ENCODE measurements at regions not wholly inside any gene's neighbourhood (a gene's known extent, or its start where the extent isn't known, plus 50 kb on each side); places are given as distances from the start of the nearest gene placed in this dataset.

DNA sequence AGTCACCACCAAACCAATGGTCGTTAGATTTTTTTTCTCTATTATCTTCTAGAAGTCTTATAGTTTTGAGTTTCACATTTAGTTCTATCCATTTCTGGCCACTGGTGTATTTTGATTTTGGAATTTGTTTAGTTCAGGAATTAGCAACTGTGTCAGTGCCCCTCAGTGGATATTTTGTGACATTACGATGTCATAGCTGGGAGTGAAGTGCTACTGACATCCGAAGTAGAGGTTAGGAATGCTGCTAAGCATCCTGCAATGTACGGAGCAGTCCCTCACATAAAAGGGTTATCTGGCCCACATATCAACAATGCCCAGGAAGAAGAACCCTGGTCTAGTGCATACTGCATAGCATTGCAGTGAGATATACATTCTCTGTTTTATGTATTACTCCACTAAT lies 157.4 kb upstream of the RGPD4 start:
- Histone ChIP-seq H3K9me3 (ENCODE audit: low read depth, low read length) (no peaks in the 10 kb centered on the region), H3K36me3 (ENCODE audit: insufficient read depth, low read length) (no peaks in the 10 kb centered on the region), H3K9ac (ENCODE audit: insufficient read length) (no peak overlapping the region), H3K27ac (no peak overlapping the region), H3K4me3 (no peak overlapping the region)
- no peak for DNase-seq (ENCODE audit: low read depth, low spot score)
- TF ChIP-seq POLR2AphosphoS5 (IDR thresholded peaks at IDR 0.05; ENCODE audit: borderline replicate concordance, low read depth, low read length) = no peak
- no peak for TF ChIP-seq FOXP2 (optimal IDR thresholded peaks at IDR 0.05; ENCODE audit: control extremely low read depth, extremely low read length, insufficient read depth)
- TF ChIP-seq EZH2 (IDR thresholded peaks at IDR 0.05) = no peak

DNA sequence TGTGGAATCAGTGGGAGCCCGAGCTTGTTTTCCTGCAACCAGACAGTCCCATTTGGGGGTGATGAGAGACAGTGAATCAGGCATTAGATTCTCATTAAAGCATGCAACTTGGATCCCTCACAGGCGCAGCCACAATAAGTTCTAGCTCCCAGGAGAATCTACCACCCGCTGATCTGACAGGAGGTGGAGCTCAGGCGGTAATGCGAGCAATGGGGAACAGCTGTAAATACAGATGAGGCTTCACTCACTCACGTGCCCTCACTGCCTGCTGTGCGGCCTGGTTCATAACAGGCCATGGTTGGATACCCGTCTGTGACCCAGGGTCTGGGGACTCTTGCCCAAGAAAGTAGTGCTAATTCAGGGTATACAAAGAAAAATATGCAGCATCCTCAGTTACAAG lies 144.8 kb upstream of the RGPD4 start:
- Histone ChIP-seq H3K4me3 (no peak overlapping the region), H3K9ac (ENCODE audit: insufficient read length) (no peak overlapping the region), H3K36me3 (ENCODE audit: insufficient read depth, low read length) (no peaks in the 10 kb centered on the region), H3K9me3 (ENCODE audit: low read depth, low read length) (no peaks in the 10 kb centered on the region), H3K27ac (no peak overlapping the region)
- no peak for DNase-seq (ENCODE audit: low read depth, low spot score)
- TF ChIP-seq EZH2 (IDR thresholded peaks at IDR 0.05) = no peak
- TF ChIP-seq FOXP2 (optimal IDR thresholded peaks at IDR 0.05; ENCODE audit: control extremely low read depth, extremely low read length, insufficient read depth) = no peak
- no peak for TF ChIP-seq POLR2AphosphoS5 (IDR thresholded peaks at IDR 0.05; ENCODE audit: borderline replicate concordance, low read depth, low read length)

- H3K9me3 ChIP-seq (ENCODE audit: low read depth, low read length) = no peaks in the 10 kb centered on the region
- TF ChIP-seq POLR2AphosphoS5 (IDR thresholded peaks at IDR 0.05; ENCODE audit: borderline replicate concordance, low read depth, low read length) (no peak), EZH2 (IDR thresholded peaks at IDR 0.05) (no peak), FOXP2 (optimal IDR thresholded peaks at IDR 0.05; ENCODE audit: control extremely low read depth, extremely low read length, insufficient read depth) (no peak)
- no peak overlapping the region for H3K9ac ChIP-seq (ENCODE audit: insufficient read length)
- no peak overlapping the region for H3K27ac ChIP-seq
- H3K4me3 ChIP-seq = no peak overlapping the region
- no peaks in the 10 kb centered on the region for H3K36me3 ChIP-seq (ENCODE audit: insufficient read depth, low read length)
- no peak for DNase-seq (ENCODE audit: low read depth, low spot score)
These were observed 142.3 kb upstream of the RGPD4 start for GRCh38 chr2:107684421-107684820.

GRCh38 chr2:107685421-107685986 lies 141.2 kb upstream of the RGPD4 start:
- TF ChIP-seq FOXP2 (optimal IDR thresholded peaks at IDR 0.05; ENCODE audit: control extremely low read depth, extremely low read length, insufficient read depth) (no peak), POLR2AphosphoS5 (IDR thresholded peaks at IDR 0.05; ENCODE audit: borderline replicate concordance, low read depth, low read length) (no peak), EZH2 (IDR thresholded peaks at IDR 0.05) (no peak)
- Histone ChIP-seq H3K36me3 (ENCODE audit: insufficient read depth, low read length) (no peaks in the 10 kb centered on the region), H3K27ac (no peak overlapping the region), H3K9me3 (ENCODE audit: low read depth, low read length) (no peaks in the 10 kb centered on the region), H3K9ac (ENCODE audit: insufficient read length) (no peak overlapping the region), H3K4me3 (no peak overlapping the region)
- DNase-seq (ENCODE audit: low read depth, low spot score) = no peak

GRCh38 chr2:107687073-107687472 lies 139.6 kb upstream of the RGPD4 start:
- Histone ChIP-seq H3K27ac (no peak overlapping the region), H3K9me3 (ENCODE audit: low read depth, low read length) (no peaks in the 10 kb centered on the region), H3K36me3 (ENCODE audit: insufficient read depth, low read length) (no peaks in the 10 kb centered on the region), H3K9ac (ENCODE audit: insufficient read length) (no peak overlapping the region), H3K4me3 (no peak overlapping the region)
- no peak for TF ChIP-seq POLR2AphosphoS5 (IDR thresholded peaks at IDR 0.05; ENCODE audit: borderline replicate concordance, low read depth, low read length)
- TF ChIP-seq FOXP2 (optimal IDR thresholded peaks at IDR 0.05; ENCODE audit: control extremely low read depth, extremely low read length, insufficient read depth) = no peak
- no peak for TF ChIP-seq EZH2 (IDR thresholded peaks at IDR 0.05)
- DNase-seq (ENCODE audit: low read depth, low spot score) = no peak

DNA sequence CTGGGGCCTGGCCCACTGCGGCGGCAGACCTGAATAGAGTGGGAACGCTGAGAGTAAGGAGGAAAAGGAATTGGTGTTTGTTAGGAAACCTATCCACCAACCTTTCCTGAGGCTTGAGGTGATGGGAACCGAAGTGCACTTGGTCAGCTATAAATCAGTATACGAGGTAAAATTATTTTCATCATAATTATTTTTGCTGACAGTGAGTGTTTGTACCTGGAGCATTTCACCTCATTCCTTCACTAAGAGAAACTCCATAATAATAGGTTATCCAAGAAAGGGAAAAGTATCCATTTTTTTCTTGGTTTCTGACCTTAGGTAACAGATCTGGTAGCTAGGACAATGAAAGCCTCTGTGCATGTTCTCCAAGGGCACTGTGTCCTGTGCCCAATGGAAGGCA lies 138.6 kb upstream of the RGPD4 start:
- TF ChIP-seq POLR2AphosphoS5 (IDR thresholded peaks at IDR 0.05; ENCODE audit: borderline replicate concordance, low read depth, low read length) (no peak), EZH2 (IDR thresholded peaks at IDR 0.05) (no peak), FOXP2 (optimal IDR thresholded peaks at IDR 0.05; ENCODE audit: control extremely low read depth, extremely low read length, insufficient read depth) (no peak)
- no peak for DNase-seq (ENCODE audit: low read depth, low spot score)
- Histone ChIP-seq H3K36me3 (ENCODE audit: insufficient read depth, low read length) (no peaks in the 10 kb centered on the region), H3K27ac (no peak overlapping the region), H3K9me3 (ENCODE audit: low read depth, low read length) (no peaks in the 10 kb centered on the region), H3K9ac (ENCODE audit: insufficient read length) (no peak overlapping the region), H3K4me3 (no peak overlapping the region)

DNA sequence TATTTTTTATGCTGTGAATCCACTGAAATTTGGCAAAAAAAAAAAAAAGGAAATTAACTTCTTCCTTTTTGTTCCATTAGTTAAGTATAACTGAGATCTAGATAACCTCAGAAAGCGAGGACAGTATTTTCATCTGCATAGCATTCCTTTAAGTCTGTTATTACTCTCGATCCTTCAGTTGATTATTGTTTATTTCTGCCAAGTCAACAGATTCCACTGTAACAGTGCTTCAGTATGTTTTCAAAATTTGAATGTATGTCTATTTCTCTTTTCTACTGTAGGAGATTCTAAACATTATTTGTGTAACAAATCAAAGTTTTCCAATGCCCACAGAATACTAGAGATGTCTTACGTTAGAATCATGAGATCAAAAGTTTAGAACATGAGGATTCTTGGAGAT lies 133.1 kb upstream of the RGPD4 start:
- no peak overlapping the region for H3K27ac ChIP-seq
- no peaks in the 10 kb centered on the region for H3K9me3 ChIP-seq (ENCODE audit: low read depth, low read length)
- DNase-seq (ENCODE audit: low read depth, low spot score) = no peak
- TF ChIP-seq EZH2 (IDR thresholded peaks at IDR 0.05) (no peak), POLR2AphosphoS5 (IDR thresholded peaks at IDR 0.05; ENCODE audit: borderline replicate concordance, low read depth, low read length) (no peak), FOXP2 (optimal IDR thresholded peaks at IDR 0.05; ENCODE audit: control extremely low read depth, extremely low read length, insufficient read depth) (no peak)
- H3K4me3 ChIP-seq = no peak overlapping the region
- H3K36me3 ChIP-seq (ENCODE audit: insufficient read depth, low read length) = no peaks in the 10 kb centered on the region
- no peak overlapping the region for H3K9ac ChIP-seq (ENCODE audit: insufficient read length)

- H3K27ac ChIP-seq = no peak overlapping the region
- no peak for DNase-seq (ENCODE audit: low read depth, low spot score)
- no peaks in the 10 kb centered on the region for H3K9me3 ChIP-seq (ENCODE audit: low read depth, low read length)
- TF ChIP-seq POLR2AphosphoS5 (IDR thresholded peaks at IDR 0.05; ENCODE audit: borderline replicate concordance, low read depth, low read length) = no peak
- TF ChIP-seq FOXP2 (optimal IDR thresholded peaks at IDR 0.05; ENCODE audit: control extremely low read depth, extremely low read length, insufficient read depth) = no peak
- no peak for TF ChIP-seq EZH2 (IDR thresholded peaks at IDR 0.05)
- no peak overlapping the region for H3K4me3 ChIP-seq
- H3K9ac ChIP-seq (ENCODE audit: insufficient read length) = no peak overlapping the region
- no peaks in the 10 kb centered on the region for H3K36me3 ChIP-seq (ENCODE audit: insufficient read depth, low read length)
These were observed 132.0 kb upstream of the RGPD4 start for GRCh38 chr2:107694667-107695066.

DNA sequence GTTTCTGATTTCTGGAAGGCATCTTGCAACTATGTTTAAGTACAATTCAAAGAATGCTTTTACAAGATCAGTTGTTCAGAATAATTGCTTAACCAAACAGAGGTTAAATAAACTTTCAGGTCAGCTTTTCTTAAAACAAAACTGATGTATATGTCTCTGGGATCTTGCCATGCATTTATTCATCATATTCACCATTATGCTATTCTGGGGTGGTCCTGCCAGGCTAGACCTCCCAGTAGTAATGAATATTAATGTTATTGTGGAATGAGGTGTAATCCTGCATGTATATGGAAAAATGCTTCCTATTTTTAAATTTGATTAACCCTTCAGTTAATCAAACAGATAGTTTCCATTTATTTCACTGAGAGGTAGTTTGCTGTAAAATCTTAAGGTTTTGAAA lies 129.3 kb upstream of the RGPD4 start:
- DNase-seq (ENCODE audit: low read depth, low spot score) = no peak
- no peaks in the 10 kb centered on the region for H3K9me3 ChIP-seq (ENCODE audit: low read depth, low read length)
- TF ChIP-seq FOXP2 (optimal IDR thresholded peaks at IDR 0.05; ENCODE audit: control extremely low read depth, extremely low read length, insufficient read depth) (no peak), EZH2 (IDR thresholded peaks at IDR 0.05) (no peak), POLR2AphosphoS5 (IDR thresholded peaks at IDR 0.05; ENCODE audit: borderline replicate concordance, low read depth, low read length) (no peak)
- H3K4me3 ChIP-seq = no peak overlapping the region
- no peaks in the 10 kb centered on the region for H3K36me3 ChIP-seq (ENCODE audit: insufficient read depth, low read length)
- no peak overlapping the region for H3K9ac ChIP-seq (ENCODE audit: insufficient read length)
- no peak overlapping the region for H3K27ac ChIP-seq
